K562 (cell line): ENCODE measurements at regions not wholly inside any gene's neighbourhood (a gene's known extent, or its start where the extent isn't known, plus 50 kb on each side); places are given as distances from the start of the nearest gene placed in this dataset.

Experiments used
- ARID2 ChIP-seq: fragments of 450-650 bp; IDR thresholded peaks from 2 replicates; pipeline ENCODE4 v1.6.1; 2017; ENCODE audit warnings: antibody characterized with exemption, mild to moderate bottlenecking
- CBX2 ChIP-seq: fragments of 200-600 bp; sonication (generic); IDR thresholded peaks from one replicate; pipeline ENCODE4 v1.6.1; 2012; ENCODE audit warnings: mild to moderate bottlenecking, low read length, inconsistent platforms; ENCODE audit not compliant: insufficient read depth, poor library complexity, severe bottlenecking
- CCNT2 ChIP-seq: IDR thresholded peaks from 2 replicates; pipeline ENCODE4 v1.6.1; 2011; ENCODE audit warnings: borderline replicate concordance, low read depth, mild to moderate bottlenecking, moderate library complexity, mixed read lengths, low read length; ENCODE audit not compliant: insufficient read length; ENCODE audit errors: extremely low read depth
- CHCHD3 ChIP-seq: fragments of 250-450 bp; sonication (Bioruptor Pico); IDR thresholded peaks from 2 replicates; pipeline ENCODE4 v2.1.2; 2022; ENCODE audit warnings: mild to moderate bottlenecking
- DDX20 ChIP-seq: fragments of 450-650 bp; IDR thresholded peaks from 2 replicates; pipeline ENCODE4 v1.6.1; 2016; ENCODE audit warnings: missing genetic modification characterization, low read depth, mild to moderate bottlenecking, missing compliant biosample characterization, moderate library complexity
- FOXM1 ChIP-seq, 2 experiments: fragments of 450-650 bp in 1 of 2; sonication (generic) in 1 of 2; formaldehyde crosslinking in 1 of 2; IDR thresholded peaks; 2 replicates each; pipeline versions ENCODE4 v1.6.1 to v1.9.0; 2017 to 2022; ENCODE audit warnings: low read depth in 2 of 2, mild to moderate bottlenecking in 2 of 2, missing genetic modification reagents in 1 of 2, moderate library complexity in 1 of 2
- GABPA ChIP-seq: fragments of 200-800 bp; sonication (Bioruptor generic); conservative IDR thresholded peaks from 2 replicates; pipeline ENCODE4 v1.6.1; 2016; ENCODE audit warnings: low read depth, missing genetic modification characterization, missing compliant biosample characterization
- GABPB2 ChIP-seq: fragments of 250-450 bp; sonication (Bioruptor Pico); conservative IDR thresholded peaks from 2 replicates; pipeline ENCODE4 v1.5.1; 2021; ENCODE audit warnings: mild to moderate bottlenecking
- HNRNPK ChIP-seq: fragments of 200-400 bp; formaldehyde crosslinking; IDR thresholded peaks from one replicate; pipeline ENCODE4 v1.6.1; 2018; ENCODE audit warnings: mild to moderate bottlenecking, low read depth, low read length; ENCODE audit not compliant: poor library complexity, severe bottlenecking
- RNF2 ChIP-seq: sonication (generic); IDR thresholded peaks from 2 replicates; pipeline ENCODE4 v1.6.1; 2016
- TBL1XR1 ChIP-seq, 2 experiments: IDR thresholded peaks; 2 replicates each; pipeline ENCODE4 v1.6.1; 2012; ENCODE audit warnings: improper control_type of control experiment in 2 of 2, low read length in 2 of 2, mild to moderate bottlenecking in 1 of 2
- ZNF165 ChIP-seq: fragments of 250-450 bp; sonication (Bioruptor Pico); IDR thresholded peaks from 2 replicates; pipeline ENCODE4 v1.4.0; 2020; ENCODE audit warnings: borderline replicate concordance
- ZNF583 ChIP-seq: fragments of 250-450 bp; sonication (Bioruptor Pico); IDR thresholded peaks from 2 replicates; pipeline ENCODE4 v1.4.0; 2020
- ZNF707 ChIP-seq: fragments of 250-450 bp; sonication (Bioruptor Pico); conservative IDR thresholded peaks from 2 replicates; pipeline ENCODE4 v1.8.0; 2022; ENCODE audit warnings: inconsistent platforms, mild to moderate bottlenecking, moderate library complexity
- TF ChIP-seq, protein P1 (sequence below): fragments of 250-450 bp; sonication (Bioruptor Pico); IDR thresholded peaks from 2 replicates; pipeline ENCODE4 v1.5.0; 2021; ENCODE audit warnings: mild to moderate bottlenecking, borderline replicate concordance
- TF ChIP-seq, protein P2 (sequence below): fragments of 250-450 bp; sonication (Bioruptor Pico); IDR thresholded peaks from 2 replicates; pipeline ENCODE4 v1.8.0; 2021; ENCODE audit warnings: mild to moderate bottlenecking, moderate library complexity
- TF ChIP-seq, protein P3 (sequence below): sonication (generic); formaldehyde crosslinking; IDR thresholded peaks from 2 replicates; pipeline ENCODE4 v1.8.0; 2023; ENCODE audit warnings: missing genetic modification reagents, mild to moderate bottlenecking, borderline replicate concordance

DNA sequence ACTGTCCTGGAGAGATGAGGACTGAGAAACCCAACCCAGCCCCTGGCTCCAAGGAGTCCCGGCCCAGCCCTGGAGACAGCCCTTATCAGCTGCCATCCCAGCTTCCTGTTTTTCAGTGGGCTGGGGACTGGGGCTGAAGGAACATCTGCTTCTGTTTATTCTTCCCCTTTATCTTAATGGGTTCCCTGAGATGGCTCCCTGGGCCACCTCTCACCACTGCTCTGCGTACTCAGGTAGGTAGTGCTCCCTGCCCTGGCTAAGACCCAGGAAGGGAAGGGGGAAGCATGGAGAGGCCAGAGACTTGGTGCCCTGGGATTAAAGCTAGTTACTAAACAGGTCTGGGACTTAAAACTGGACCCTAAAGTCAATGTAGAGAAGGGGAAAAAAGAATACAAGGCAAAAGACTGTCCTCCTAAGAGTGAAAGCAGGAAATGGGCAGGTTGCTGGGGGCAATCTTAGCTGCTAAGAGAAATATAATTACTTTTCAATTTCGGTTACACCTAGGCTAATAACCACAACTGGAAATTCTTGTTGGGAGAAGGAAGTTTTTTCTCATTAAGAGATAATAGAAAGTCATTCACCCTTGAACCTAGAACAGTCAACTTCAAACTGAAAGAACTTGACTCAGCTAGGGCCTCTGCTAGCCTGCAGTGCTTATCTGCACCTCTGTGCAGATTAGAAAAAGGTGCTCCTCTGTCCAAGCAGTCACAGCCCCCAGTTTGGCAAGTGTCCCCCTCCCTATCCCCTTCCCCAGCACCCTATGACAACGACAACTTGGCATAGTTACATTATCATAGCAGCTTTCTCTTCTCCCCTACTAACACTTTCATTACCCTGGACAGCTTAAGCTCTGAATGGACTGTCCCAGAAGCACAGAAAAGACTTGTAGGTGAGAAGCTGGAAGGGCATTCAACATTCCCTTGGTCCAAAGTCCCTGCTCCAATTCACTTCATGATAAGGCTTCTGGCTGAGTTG lies 65.6 kb upstream of the KDM7A start (continued):
- TF ChIP-seq, protein P1, sequence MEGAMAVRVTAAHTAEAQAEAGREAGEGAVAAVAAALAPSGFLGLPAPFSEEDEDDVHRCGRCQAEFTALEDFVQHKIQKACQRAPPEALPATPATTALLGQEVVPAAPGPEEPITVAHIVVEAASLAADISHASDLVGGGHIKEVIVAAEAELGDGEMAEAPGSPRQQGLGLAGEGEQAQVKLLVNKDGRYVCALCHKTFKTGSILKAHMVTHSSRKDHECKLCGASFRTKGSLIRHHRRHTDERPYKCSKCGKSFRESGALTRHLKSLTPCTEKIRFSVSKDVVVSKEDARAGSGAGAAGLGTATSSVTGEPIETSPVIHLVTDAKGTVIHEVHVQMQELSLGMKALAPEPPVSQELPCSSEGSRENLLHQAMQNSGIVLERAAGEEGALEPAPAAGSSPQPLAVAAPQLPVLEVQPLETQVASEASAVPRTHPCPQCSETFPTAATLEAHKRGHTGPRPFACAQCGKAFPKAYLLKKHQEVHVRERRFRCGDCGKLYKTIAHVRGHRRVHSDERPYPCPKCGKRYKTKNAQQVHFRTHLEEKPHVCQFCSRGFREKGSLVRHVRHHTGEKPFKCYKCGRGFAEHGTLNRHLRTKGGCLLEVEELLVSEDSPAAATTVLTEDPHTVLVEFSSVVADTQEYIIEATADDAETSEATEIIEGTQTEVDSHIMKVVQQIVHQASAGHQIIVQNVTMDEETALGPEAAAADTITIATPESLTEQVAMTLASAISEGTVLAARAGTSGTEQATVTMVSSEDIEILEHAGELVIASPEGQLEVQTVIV (CRISPR knock-in tag), result no peak
- TF ChIP-seq, protein P2, sequence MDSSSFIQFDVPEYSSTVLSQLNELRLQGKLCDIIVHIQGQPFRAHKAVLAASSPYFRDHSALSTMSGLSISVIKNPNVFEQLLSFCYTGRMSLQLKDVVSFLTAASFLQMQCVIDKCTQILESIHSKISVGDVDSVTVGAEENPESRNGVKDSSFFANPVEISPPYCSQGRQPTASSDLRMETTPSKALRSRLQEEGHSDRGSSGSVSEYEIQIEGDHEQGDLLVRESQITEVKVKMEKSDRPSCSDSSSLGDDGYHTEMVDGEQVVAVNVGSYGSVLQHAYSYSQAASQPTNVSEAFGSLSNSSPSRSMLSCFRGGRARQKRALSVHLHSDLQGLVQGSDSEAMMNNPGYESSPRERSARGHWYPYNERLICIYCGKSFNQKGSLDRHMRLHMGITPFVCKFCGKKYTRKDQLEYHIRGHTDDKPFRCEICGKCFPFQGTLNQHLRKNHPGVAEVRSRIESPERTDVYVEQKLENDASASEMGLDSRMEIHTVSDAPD (CRISPR knock-in tag), result no peak
- TF ChIP-seq CHCHD3, result no peak
- TF ChIP-seq ZNF707 (CRISPR knock-in tag), result no peak
- TF ChIP-seq ZNF165 (CRISPR knock-in tag), result peak; percentile 71; the same call in 1 of the 2 replicates
- TF ChIP-seq CBX2, result no peak
- TF ChIP-seq CCNT2, result peak; percentile 51
- TF ChIP-seq ZNF583, result no peak; the same call in 1 of the 2 replicates
- TF ChIP-seq GABPB2, result no peak
- TF ChIP-seq ARID2, result no peak
- peak; percentile 74 for TF ChIP-seq GABPA (tag)
- peak; percentile 82 to 84 for TF ChIP-seq TBL1XR1 (IDR thresholded peaks at IDR 0.05; ENCODE audit: low read length in 2 of 2)
- peak; percentile 81 for TF ChIP-seq FOXM1 (IDR thresholded peaks at IDR 0.05; ENCODE audit: low read depth)
- TF ChIP-seq FOXM1 (CRISPR knock-in tag; IDR thresholded peaks at IDR 0.05; ENCODE audit: low read depth), result no peak; the same call in 1 of the 2 replicates
- no peak for TF ChIP-seq DDX20 (tag)
- no peak for TF ChIP-seq HNRNPK
- peak; percentile 81 for TF ChIP-seq RNF2
- TF ChIP-seq, protein P3, sequence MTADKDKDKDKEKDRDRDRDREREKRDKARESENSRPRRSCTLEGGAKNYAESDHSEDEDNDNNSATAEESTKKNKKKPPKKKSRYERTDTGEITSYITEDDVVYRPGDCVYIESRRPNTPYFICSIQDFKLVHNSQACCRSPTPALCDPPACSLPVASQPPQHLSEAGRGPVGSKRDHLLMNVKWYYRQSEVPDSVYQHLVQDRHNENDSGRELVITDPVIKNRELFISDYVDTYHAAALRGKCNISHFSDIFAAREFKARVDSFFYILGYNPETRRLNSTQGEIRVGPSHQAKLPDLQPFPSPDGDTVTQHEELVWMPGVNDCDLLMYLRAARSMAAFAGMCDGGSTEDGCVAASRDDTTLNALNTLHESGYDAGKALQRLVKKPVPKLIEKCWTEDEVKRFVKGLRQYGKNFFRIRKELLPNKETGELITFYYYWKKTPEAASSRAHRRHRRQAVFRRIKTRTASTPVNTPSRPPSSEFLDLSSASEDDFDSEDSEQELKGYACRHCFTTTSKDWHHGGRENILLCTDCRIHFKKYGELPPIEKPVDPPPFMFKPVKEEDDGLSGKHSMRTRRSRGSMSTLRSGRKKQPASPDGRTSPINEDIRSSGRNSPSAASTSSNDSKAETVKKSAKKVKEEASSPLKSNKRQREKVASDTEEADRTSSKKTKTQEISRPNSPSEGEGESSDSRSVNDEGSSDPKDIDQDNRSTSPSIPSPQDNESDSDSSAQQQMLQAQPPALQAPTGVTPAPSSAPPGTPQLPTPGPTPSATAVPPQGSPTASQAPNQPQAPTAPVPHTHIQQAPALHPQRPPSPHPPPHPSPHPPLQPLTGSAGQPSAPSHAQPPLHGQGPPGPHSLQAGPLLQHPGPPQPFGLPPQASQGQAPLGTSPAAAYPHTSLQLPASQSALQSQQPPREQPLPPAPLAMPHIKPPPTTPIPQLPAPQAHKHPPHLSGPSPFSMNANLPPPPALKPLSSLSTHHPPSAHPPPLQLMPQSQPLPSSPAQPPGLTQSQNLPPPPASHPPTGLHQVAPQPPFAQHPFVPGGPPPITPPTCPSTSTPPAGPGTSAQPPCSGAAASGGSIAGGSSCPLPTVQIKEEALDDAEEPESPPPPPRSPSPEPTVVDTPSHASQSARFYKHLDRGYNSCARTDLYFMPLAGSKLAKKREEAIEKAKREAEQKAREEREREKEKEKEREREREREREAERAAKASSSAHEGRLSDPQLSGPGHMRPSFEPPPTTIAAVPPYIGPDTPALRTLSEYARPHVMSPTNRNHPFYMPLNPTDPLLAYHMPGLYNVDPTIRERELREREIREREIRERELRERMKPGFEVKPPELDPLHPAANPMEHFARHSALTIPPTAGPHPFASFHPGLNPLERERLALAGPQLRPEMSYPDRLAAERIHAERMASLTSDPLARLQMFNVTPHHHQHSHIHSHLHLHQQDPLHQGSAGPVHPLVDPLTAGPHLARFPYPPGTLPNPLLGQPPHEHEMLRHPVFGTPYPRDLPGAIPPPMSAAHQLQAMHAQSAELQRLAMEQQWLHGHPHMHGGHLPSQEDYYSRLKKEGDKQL (CRISPR knock-in tag), result no peak
